ENCODE measurements at regions not wholly inside any gene's neighbourhood (a gene's known extent, or its start where the extent isn't known, plus 50 kb on each side); places are given as distances from the start of the nearest gene placed in this dataset.
"Not testable (repeated sequence)": the region's sequence is repeated elsewhere in the genome, so short reads cannot be mapped to it uniquely, and the experiment has no call there.

GRCh38 chr14:106083082-106083481 is 556.7 kb downstream of the TMEM121 start:
- DNase-seq (no peak), ATAC-seq (ENCODE audit: insufficient read depth, low FRiP score) (no peak)
- Histone ChIP-seq H3K4me1 (ENCODE audit: control insufficient read depth in 5 of 5, insufficient read depth in 5 of 5, low read length in 5 of 5) (no peaks in the 10 kb centered on the region), H3K4me3 (no peak overlapping the region), H3K9me3 (ENCODE audit: control insufficient read depth in 4 of 4, insufficient read depth in 3 of 4, low read length in 3 of 4) (no peaks in the 10 kb centered on the region), H3K36me3 (ENCODE audit: control insufficient read depth in 4 of 4, insufficient read depth in 4 of 4, low read length in 4 of 4) (no peaks in the 10 kb centered on the region), H3K9ac (ENCODE audit: insufficient read depth in 1 of 2, low read length in 2 of 2) (no peak overlapping the region), H3K27me3 (ENCODE audit: control insufficient read depth in 3 of 3, insufficient read depth in 3 of 3, low read length in 2 of 3) (no peaks in the 10 kb centered on the region), H3K27ac (ENCODE audit: low read depth in 1 of 2, low read length in 1 of 2) (no peak overlapping the region)
- TF ChIP-seq, protein P1, sequence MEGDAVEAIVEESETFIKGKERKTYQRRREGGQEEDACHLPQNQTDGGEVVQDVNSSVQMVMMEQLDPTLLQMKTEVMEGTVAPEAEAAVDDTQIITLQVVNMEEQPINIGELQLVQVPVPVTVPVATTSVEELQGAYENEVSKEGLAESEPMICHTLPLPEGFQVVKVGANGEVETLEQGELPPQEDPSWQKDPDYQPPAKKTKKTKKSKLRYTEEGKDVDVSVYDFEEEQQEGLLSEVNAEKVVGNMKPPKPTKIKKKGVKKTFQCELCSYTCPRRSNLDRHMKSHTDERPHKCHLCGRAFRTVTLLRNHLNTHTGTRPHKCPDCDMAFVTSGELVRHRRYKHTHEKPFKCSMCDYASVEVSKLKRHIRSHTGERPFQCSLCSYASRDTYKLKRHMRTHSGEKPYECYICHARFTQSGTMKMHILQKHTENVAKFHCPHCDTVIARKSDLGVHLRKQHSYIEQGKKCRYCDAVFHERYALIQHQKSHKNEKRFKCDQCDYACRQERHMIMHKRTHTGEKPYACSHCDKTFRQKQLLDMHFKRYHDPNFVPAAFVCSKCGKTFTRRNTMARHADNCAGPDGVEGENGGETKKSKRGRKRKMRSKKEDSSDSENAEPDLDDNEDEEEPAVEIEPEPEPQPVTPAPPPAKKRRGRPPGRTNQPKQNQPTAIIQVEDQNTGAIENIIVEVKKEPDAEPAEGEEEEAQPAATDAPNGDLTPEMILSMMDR (IDR thresholded peaks at IDR 0.05; ENCODE audit: control extremely low read depth, extremely low read depth) = no peak
- WGBS, 2 donors = no CpG with 5 or more reads among the region's 2 CpGs

DNA sequence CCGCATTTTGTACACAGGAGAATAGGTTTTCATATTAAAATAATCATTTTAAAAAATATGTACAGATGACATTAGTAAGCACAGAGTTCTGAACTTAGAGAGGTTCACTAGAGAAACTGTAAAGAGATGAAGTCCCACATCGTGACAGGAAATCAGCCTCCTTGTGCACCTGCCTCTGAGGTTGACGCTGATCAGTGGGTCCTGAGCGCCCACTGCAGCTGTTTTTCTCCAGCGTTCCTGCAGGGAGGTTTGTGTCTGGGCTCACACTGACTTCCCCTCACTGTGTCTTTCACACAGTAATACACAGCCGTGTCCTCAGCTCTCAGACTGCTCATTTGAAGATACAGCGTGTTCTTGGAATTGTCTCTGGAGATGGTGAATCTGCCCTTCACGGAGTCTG is 561.5 kb downstream of the TMEM121 start:
- no peak for ATAC-seq (ENCODE audit: insufficient read depth, low FRiP score)
- Histone ChIP-seq H3K9ac (ENCODE audit: insufficient read depth in 1 of 2, low read length in 2 of 2) (no peak overlapping the region), H3K36me3 (ENCODE audit: control insufficient read depth in 4 of 4, insufficient read depth in 4 of 4, low read length in 4 of 4) (no peaks in the 10 kb centered on the region), H3K9me3 (ENCODE audit: control insufficient read depth in 4 of 4, insufficient read depth in 3 of 4, low read length in 3 of 4) (no peaks in the 10 kb centered on the region), H3K4me3 (no peak overlapping the region), H3K27me3 (ENCODE audit: control insufficient read depth in 3 of 3, insufficient read depth in 3 of 3, low read length in 2 of 3) (no peaks in the 10 kb centered on the region), H3K27ac (ENCODE audit: low read depth in 1 of 2, low read length in 1 of 2) (no peak overlapping the region), H3K4me1 (ENCODE audit: control insufficient read depth in 5 of 5, insufficient read depth in 5 of 5, low read length in 5 of 5) (no peaks in the 10 kb centered on the region)
- TF ChIP-seq, protein P1 (IDR thresholded peaks at IDR 0.05; ENCODE audit: control extremely low read depth, extremely low read depth) = no peak
- no peak for DNase-seq
- no CpG with 5 or more reads among the region's 8 CpGs for WGBS, 2 donors

DNA sequence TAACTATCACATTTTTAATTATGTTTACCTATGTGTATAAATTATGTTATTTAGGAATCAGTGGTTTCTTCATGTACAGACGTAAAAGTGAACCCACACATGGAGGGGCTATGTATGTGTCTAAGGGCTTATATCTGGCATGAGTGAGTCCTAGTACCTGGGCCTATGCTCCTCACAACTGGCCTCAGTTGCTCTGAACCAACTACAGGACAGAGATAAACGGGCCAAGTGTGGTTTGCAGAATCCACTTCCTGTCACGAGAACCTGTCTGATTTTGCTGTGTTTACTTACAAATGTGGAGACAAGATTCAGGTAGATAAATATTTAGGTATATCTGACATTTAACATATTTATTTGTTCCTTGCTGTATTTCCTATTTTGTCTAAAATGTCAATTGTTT is 562.5 kb downstream of the TMEM121 start:
- H3K36me3 ChIP-seq (ENCODE audit: control insufficient read depth in 4 of 4, insufficient read depth in 4 of 4, low read length in 4 of 4); H3K27me3 ChIP-seq (ENCODE audit: control insufficient read depth in 3 of 3, insufficient read depth in 3 of 3, low read length in 2 of 3); ATAC-seq (ENCODE audit: insufficient read depth, low FRiP score); H3K9ac ChIP-seq (ENCODE audit: insufficient read depth in 1 of 2, low read length in 2 of 2); H3K9me3 ChIP-seq (ENCODE audit: control insufficient read depth in 4 of 4, insufficient read depth in 3 of 4, low read length in 3 of 4); H3K4me3 ChIP-seq; H3K4me1 ChIP-seq (ENCODE audit: control insufficient read depth in 5 of 5, insufficient read depth in 5 of 5, low read length in 5 of 5); H3K27ac ChIP-seq (ENCODE audit: low read depth in 1 of 2, low read length in 1 of 2); DNase-seq: not testable (repeated sequence)
- no CpG with 5 or more reads among the region's 3 CpGs for WGBS, 2 donors

DNA sequence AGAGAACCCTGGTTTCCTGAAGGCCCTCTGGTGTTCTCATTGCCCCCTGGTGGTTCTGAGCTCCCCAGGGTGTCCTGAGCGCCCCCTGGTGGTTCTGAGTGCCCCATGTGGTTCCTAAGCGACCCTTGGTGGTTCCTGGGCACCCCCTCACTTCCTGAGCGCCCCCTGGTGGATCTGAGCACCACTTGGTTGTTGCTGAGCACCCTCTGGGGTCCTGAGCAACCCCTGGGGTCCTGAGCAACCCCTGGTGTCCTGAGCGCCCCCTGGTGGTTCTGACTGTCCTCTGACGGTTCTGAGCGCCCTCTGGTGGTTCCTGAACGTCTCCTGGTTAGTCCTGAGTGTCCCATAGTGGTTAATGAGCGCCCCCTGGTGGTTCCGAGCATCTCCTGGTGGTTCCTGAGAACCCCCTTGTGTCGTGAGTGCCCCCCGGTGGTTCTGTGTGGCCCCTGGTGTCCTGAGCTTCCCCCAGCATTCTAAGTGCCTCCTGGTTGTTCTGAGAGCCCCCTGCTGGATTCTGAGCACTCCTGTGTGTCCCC is 568.3 kb downstream of the TMEM121 start:
- Histone ChIP-seq H3K9me3 (ENCODE audit: control insufficient read depth in 4 of 4, insufficient read depth in 3 of 4, low read length in 3 of 4) (no peaks in the 10 kb centered on the region), H3K9ac (ENCODE audit: insufficient read depth in 1 of 2, low read length in 2 of 2) (no peak overlapping the region), H3K27me3 (ENCODE audit: control insufficient read depth in 3 of 3, insufficient read depth in 3 of 3, low read length in 2 of 3) (no peaks in the 10 kb centered on the region), H3K36me3 (ENCODE audit: control insufficient read depth in 4 of 4, insufficient read depth in 4 of 4, low read length in 4 of 4) (no peaks in the 10 kb centered on the region), H3K27ac (ENCODE audit: low read depth in 1 of 2, low read length in 1 of 2) (no peak overlapping the region), H3K4me1 (ENCODE audit: control insufficient read depth in 5 of 5, insufficient read depth in 5 of 5, low read length in 5 of 5) (no peaks in the 10 kb centered on the region), H3K4me3 (no peak overlapping the region)
- TF ChIP-seq, protein P1 (IDR thresholded peaks at IDR 0.05; ENCODE audit: control extremely low read depth, extremely low read depth) = no peak
- no CpG with 5 or more reads among the region's 11 CpGs for WGBS, 2 donors
- DNase-seq (no peak), ATAC-seq (ENCODE audit: insufficient read depth, low FRiP score) (no peak)
